DND-41 (cell line): ENCODE measurements at regions not wholly inside any gene's neighbourhood (a gene's known extent, or its start where the extent isn't known, plus 50 kb on each side); places are given as distances from the start of the nearest gene placed in this dataset.

Experiments
- CTCF ChIP-seq: IDR thresholded peaks from 2 replicates; pipeline ENCODE4 v1.5.1; 2012; ENCODE audit warnings: borderline replicate concordance, low read length, moderate library complexity, mild to moderate bottlenecking; ENCODE audit not compliant: poor library complexity, severe bottlenecking; ENCODE audit errors: extremely low read depth
- EZH2 ChIP-seq: IDR thresholded peaks from 3 replicates; pipeline ENCODE4 v1.6.1; 2012; ENCODE audit warnings: borderline replicate concordance, low read depth, mild to moderate bottlenecking, moderate library complexity, low read length, inconsistent platforms; ENCODE audit not compliant: severe bottlenecking

- TF ChIP-seq CTCF = no peak
- no peak for TF ChIP-seq EZH2
Measured at GRCh38 chr5:15285901-15286583, 213.9 kb upstream of the FBXL7 start.
